ENCODE measurements at regions not wholly inside any gene's neighbourhood (a gene's known extent, or its start where the extent isn't known, plus 50 kb on each side); places are given as distances from the start of the nearest gene placed in this dataset.

DNA sequence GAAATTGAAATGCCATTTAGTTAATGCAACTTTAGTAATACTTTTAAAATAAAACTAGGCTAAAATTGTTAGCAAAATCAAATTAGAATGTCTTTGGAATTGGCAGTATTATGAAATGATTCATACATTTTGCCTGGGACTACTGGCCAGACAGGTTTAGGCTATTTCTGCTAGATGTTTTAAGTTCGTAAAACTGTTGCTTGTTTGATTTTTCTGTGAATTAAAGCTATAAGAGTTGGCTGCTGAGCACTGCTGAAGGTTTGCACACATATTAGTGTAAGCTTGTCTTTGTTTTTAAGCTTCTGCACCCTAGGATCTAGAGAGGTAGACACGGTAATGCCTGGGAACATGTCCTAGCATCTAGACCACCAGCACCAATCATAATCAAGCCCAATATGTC lies 1094.6 kb upstream of the ADGRL4 start:
- no peaks in the 10 kb centered on the region for H3K4me1 ChIP-seq (ENCODE audit: insufficient read depth, low read length)
- no peaks in the 10 kb centered on the region for H3K4me1 Mint-ChIP-seq
- no peak for DNase-seq
- no peak overlapping the region for H3K27ac Mint-ChIP-seq
- H3K27me3 ChIP-seq (ENCODE audit: insufficient read depth, low read length, poor library complexity, severe bottlenecking) = no peaks in the 10 kb centered on the region
- CTCF ChIA-PET = no interaction called here
- H3K36me3 ChIP-seq (ENCODE audit: insufficient read depth, low read length) = no peaks in the 10 kb centered on the region
- H3K4me3 ChIP-seq (ENCODE audit: low read length) = no peak overlapping the region
- H3K4me3 Mint-ChIP-seq = no peak overlapping the region
- H3K9me3 ChIP-seq (ENCODE audit: low read length) = no peaks in the 10 kb centered on the region
- no peaks in the 10 kb centered on the region for H3K36me3 Mint-ChIP-seq
- H3K9me3 Mint-ChIP-seq = peaks cover 2 to 40% (median 18%) of the 10 kb centered on the region in 5 donors
- H3K27me3 Mint-ChIP-seq = no peaks in the 10 kb centered on the region
- POLR2A ChIA-PET = no interaction called here
- no peak overlapping the region for H3K27ac ChIP-seq (ENCODE audit: low read depth, low read length)

DNA sequence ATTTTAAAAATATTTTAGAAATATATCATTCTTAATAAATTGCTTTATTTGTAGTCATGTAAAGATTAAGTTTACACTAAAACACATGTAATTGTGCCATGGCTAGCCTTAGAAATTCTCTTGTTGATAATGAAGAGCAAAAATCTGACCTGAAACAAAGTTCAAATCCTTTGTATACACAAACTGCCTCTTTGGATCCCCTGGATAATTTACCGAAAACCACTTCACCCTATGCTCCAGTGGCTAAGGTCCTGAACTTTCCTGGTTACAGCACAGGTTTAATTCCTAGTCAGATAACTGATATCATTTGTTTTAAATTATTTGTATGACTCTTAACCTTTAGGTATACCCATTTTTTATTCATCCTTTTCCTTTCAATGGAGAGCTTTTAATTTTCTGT lies 1093.2 kb upstream of the ADGRL4 start:
- H3K36me3 Mint-ChIP-seq = no peaks in the 10 kb centered on the region
- H3K27ac Mint-ChIP-seq = no peak overlapping the region
- no peaks in the 10 kb centered on the region for H3K4me1 Mint-ChIP-seq
- H3K4me3 Mint-ChIP-seq = no peak overlapping the region
- ChIA-PET POLR2A (no interaction called here), CTCF (no interaction called here)
- Histone ChIP-seq H3K36me3 (ENCODE audit: insufficient read depth, low read length) (no peaks in the 10 kb centered on the region), H3K4me1 (ENCODE audit: insufficient read depth, low read length) (no peaks in the 10 kb centered on the region), H3K4me3 (ENCODE audit: low read length) (no peak overlapping the region), H3K27me3 (ENCODE audit: insufficient read depth, low read length, poor library complexity, severe bottlenecking) (no peaks in the 10 kb centered on the region), H3K9me3 (ENCODE audit: low read length) (no peaks in the 10 kb centered on the region), H3K27ac (ENCODE audit: low read depth, low read length) (no peak overlapping the region)
- peaks cover 2 to 50% (median 20%) of the 10 kb centered on the region in 5 donors for H3K9me3 Mint-ChIP-seq
- DNase-seq = no peak
- no peaks in the 10 kb centered on the region for H3K27me3 Mint-ChIP-seq

DNA sequence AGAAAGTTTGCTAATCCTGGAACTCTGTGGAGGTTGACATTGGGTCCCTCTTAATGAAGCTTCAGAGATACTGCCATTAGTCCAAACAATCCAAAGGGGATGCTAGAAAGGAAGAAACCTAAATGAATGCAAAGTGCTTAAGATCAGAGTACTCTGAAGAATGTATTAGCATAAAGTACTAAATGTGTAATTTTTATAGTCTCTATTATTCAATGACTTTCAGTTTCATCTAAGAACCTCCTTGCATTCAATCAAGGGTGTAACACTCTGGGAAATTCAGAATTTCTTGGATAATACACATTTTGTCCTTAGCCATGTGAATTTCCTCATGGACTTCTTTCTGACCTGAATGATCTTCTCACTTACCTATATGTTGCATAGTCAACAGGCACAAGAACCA lies 1078.5 kb upstream of the ADGRL4 start:
- POLR2A ChIA-PET = no interaction called here

DNA sequence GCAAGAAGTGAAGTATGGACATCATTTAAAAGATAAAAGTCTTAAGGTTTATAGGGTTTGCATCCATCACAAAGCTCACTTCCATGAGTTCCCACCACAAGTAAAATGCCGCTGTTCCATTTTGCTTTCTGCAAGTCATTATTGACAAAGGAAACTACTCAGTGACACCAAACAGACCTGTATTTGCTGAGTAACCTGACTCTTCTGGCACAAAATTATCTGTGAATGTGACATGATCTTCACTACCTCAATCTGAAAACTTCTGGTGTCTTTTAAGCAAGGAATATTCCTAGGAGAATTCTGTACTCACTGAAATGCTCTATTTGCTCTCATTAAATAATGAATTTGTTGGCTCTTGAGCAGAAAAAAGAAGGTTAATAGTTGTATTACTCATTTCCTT lies 1077.4 kb upstream of the ADGRL4 start:
- DNase-seq = no peak
- no peaks in the 10 kb centered on the region for H3K36me3 ChIP-seq (ENCODE audit: insufficient read depth, low read length)
- no peaks in the 10 kb centered on the region for H3K27me3 ChIP-seq (ENCODE audit: insufficient read depth, low read length, poor library complexity, severe bottlenecking)
- no peaks in the 10 kb centered on the region for H3K27me3 Mint-ChIP-seq
- no peak overlapping the region for H3K27ac Mint-ChIP-seq
- H3K27ac ChIP-seq (ENCODE audit: low read depth, low read length) = no peak overlapping the region
- POLR2A ChIA-PET = no interaction called here
- H3K4me3 ChIP-seq (ENCODE audit: low read length) = no peak overlapping the region
- H3K4me1 Mint-ChIP-seq = no peaks in the 10 kb centered on the region
- no peaks in the 10 kb centered on the region for H3K36me3 Mint-ChIP-seq
- no peak overlapping the region for H3K4me3 Mint-ChIP-seq
- H3K4me1 ChIP-seq (ENCODE audit: insufficient read depth, low read length) = no peaks in the 10 kb centered on the region
- CTCF ChIA-PET = no interaction called here
- H3K9me3 Mint-ChIP-seq = peaks cover 2 to 31% (median 17%) of the 10 kb centered on the region in 5 donors
- no peaks in the 10 kb centered on the region for H3K9me3 ChIP-seq (ENCODE audit: low read length)

More for the DNA sequence above, 1078.5 kb upstream of the ADGRL4 start:
- H3K27me3 Mint-ChIP-seq = no peaks in the 10 kb centered on the region
- Histone ChIP-seq H3K36me3 (ENCODE audit: insufficient read depth, low read length) (no peaks in the 10 kb centered on the region), H3K4me3 (ENCODE audit: low read length) (no peak overlapping the region), H3K27me3 (ENCODE audit: insufficient read depth, low read length, poor library complexity, severe bottlenecking) (no peaks in the 10 kb centered on the region), H3K4me1 (ENCODE audit: insufficient read depth, low read length) (no peaks in the 10 kb centered on the region), H3K27ac (ENCODE audit: low read depth, low read length) (no peak overlapping the region), H3K9me3 (ENCODE audit: low read length) (no peaks in the 10 kb centered on the region)
- no peaks in the 10 kb centered on the region for H3K36me3 Mint-ChIP-seq
- no peak overlapping the region for H3K4me3 Mint-ChIP-seq
- CTCF ChIA-PET = no interaction called here
- peaks cover 6 to 39% (median 21%) of the 10 kb centered on the region in 5 donors for H3K9me3 Mint-ChIP-seq
- no peaks in the 10 kb centered on the region for H3K4me1 Mint-ChIP-seq
- no peak for DNase-seq
- H3K27ac Mint-ChIP-seq = no peak overlapping the region

DNA sequence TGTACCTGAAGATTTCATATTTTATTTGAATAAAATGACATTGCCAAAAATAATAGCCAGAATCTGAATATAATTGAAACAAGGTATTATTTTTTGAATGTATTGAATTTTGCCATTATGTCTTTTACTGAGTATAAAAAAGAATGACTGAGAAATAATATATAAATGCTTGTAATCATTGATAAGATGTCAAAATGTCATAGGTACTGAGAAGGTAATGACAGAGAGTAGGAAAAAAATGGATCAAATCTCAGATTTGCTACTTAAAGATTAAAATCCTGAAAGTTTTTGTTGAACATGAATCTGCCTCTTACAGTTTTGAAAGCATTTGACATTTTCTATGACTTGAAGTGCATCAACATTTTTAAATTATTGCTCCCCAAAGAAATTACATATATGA lies 1069.9 kb upstream of the ADGRL4 start:
- Mint-ChIP-seq H3K36me3 (no peaks in the 10 kb centered on the region), H3K4me3 (no peak overlapping the region), H3K27me3 (no peaks in the 10 kb centered on the region), H3K4me1 (no peaks in the 10 kb centered on the region), H3K9me3 (peaks cover 0 to 22% (median 8%) of the 10 kb centered on the region in 5 donors), H3K27ac (no peak overlapping the region)
- H3K9me3 ChIP-seq (ENCODE audit: low read length) = no peaks in the 10 kb centered on the region
- no peaks in the 10 kb centered on the region for H3K27me3 ChIP-seq (ENCODE audit: insufficient read depth, low read length, poor library complexity, severe bottlenecking)
- no peak overlapping the region for H3K4me3 ChIP-seq (ENCODE audit: low read length)
- POLR2A ChIA-PET = no interaction called here
- DNase-seq = no peak
- H3K27ac ChIP-seq (ENCODE audit: low read depth, low read length) = no peak overlapping the region
- H3K36me3 ChIP-seq (ENCODE audit: insufficient read depth, low read length) = no peaks in the 10 kb centered on the region
- no peaks in the 10 kb centered on the region for H3K4me1 ChIP-seq (ENCODE audit: insufficient read depth, low read length)
- CTCF ChIA-PET = no interaction called here

DNA sequence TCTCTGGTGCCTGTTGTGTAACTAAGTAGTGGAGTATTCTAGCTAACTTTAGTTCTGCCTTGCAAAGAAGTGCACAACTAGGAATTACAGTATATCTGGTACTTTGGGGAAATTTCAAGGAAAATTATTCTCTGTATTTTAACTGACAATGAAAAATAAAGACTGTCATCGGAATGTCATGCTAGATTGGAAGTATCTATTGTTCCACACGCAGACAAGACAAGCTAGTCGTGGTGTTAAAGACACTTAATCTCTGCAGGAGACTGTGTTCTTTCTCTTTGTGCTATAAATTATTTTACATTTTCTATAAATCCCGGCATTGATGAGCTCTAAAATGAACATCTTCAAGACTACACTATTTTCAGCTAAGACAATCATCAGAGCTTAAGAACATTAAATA lies 1068.8 kb upstream of the ADGRL4 start:
- Mint-ChIP-seq H3K27me3 (no peaks in the 10 kb centered on the region), H3K4me3 (no peak overlapping the region), H3K4me1 (no peaks in the 10 kb centered on the region), H3K36me3 (no peaks in the 10 kb centered on the region), H3K9me3 (peaks cover 0 to 17% (median 4%) of the 10 kb centered on the region in 5 donors), H3K27ac (no peak overlapping the region)
- no peak overlapping the region for H3K27ac ChIP-seq (ENCODE audit: low read depth, low read length)
- H3K36me3 ChIP-seq (ENCODE audit: insufficient read depth, low read length) = no peaks in the 10 kb centered on the region
- no peak for DNase-seq
- CTCF ChIA-PET = no interaction called here
- no peaks in the 10 kb centered on the region for H3K4me1 ChIP-seq (ENCODE audit: insufficient read depth, low read length)
- no peaks in the 10 kb centered on the region for H3K9me3 ChIP-seq (ENCODE audit: low read length)
- H3K27me3 ChIP-seq (ENCODE audit: insufficient read depth, low read length, poor library complexity, severe bottlenecking) = no peaks in the 10 kb centered on the region
- no peak overlapping the region for H3K4me3 ChIP-seq (ENCODE audit: low read length)
- POLR2A ChIA-PET = no interaction called here

DNA sequence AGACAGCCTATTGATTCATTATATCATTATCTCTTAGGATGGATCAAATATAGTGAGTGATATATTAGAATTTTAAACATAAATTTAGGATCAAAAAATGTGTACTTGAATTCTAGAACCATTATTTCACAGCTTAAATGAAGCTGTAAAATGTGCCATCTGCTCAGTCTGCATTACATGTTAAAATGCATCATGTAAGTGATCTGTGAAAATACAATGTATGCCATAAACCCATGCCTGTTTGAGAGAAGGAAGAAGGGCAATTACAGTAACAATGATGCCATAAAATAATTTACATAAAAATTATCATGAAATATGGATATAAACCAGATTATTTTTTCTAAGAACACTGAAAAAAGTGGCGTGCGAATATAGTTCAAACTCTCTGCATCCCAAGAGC lies 1066.0 kb upstream of the ADGRL4 start:
- no peaks in the 10 kb centered on the region for H3K36me3 Mint-ChIP-seq
- no peaks in the 10 kb centered on the region for H3K36me3 ChIP-seq (ENCODE audit: insufficient read depth, low read length)
- no peak overlapping the region for H3K4me3 Mint-ChIP-seq
- H3K27me3 ChIP-seq (ENCODE audit: insufficient read depth, low read length, poor library complexity, severe bottlenecking) = no peaks in the 10 kb centered on the region
- no peak overlapping the region for H3K27ac Mint-ChIP-seq
- H3K27me3 Mint-ChIP-seq = no peaks in the 10 kb centered on the region
- peaks cover 0 to 17% (median 5%) of the 10 kb centered on the region in 5 donors for H3K9me3 Mint-ChIP-seq
- CTCF ChIA-PET = no interaction called here
- no peaks in the 10 kb centered on the region for H3K4me1 Mint-ChIP-seq
- H3K4me1 ChIP-seq (ENCODE audit: insufficient read depth, low read length) = no peaks in the 10 kb centered on the region
- H3K27ac ChIP-seq (ENCODE audit: low read depth, low read length) = no peak overlapping the region
- no peak for DNase-seq
- no peak overlapping the region for H3K4me3 ChIP-seq (ENCODE audit: low read length)
- POLR2A ChIA-PET = no interaction called here
- H3K9me3 ChIP-seq (ENCODE audit: low read length) = no peaks in the 10 kb centered on the region

DNA sequence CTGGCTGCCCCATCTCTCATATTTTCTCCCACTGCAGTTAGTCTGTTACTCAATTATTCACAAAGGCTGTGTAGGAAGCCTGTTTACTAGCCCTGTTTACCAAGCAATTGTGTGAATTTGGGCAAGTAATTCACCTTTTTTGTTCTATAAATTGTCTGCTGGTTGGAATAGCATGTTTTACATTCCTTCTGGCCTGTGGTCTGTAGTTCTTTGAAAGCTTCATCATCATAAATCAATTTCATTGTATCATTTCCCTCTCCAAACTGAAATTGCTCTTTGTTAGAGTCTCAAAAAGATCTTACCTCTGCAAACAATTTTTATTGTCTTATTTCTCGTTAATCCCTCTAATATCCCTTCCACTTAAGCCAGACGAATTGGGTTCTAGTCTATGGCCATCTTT lies 1059.5 kb upstream of the ADGRL4 start:
- no peaks in the 10 kb centered on the region for H3K27me3 ChIP-seq (ENCODE audit: insufficient read depth, low read length, poor library complexity, severe bottlenecking)
- H3K27me3 Mint-ChIP-seq = no peaks in the 10 kb centered on the region
- H3K4me3 ChIP-seq (ENCODE audit: low read length) = no peak overlapping the region
- H3K27ac Mint-ChIP-seq = no peak overlapping the region
- DNase-seq = no peak
- ChIA-PET POLR2A (no interaction called here), CTCF (no interaction called here)
- no peaks in the 10 kb centered on the region for H3K36me3 Mint-ChIP-seq
- no peaks in the 10 kb centered on the region for H3K4me1 Mint-ChIP-seq
- no peaks in the 10 kb centered on the region for H3K9me3 ChIP-seq (ENCODE audit: low read length)
- no peaks in the 10 kb centered on the region for H3K4me1 ChIP-seq (ENCODE audit: insufficient read depth, low read length)
- H3K27ac ChIP-seq (ENCODE audit: low read depth, low read length) = no peak overlapping the region
- no peaks in the 10 kb centered on the region for H3K36me3 ChIP-seq (ENCODE audit: insufficient read depth, low read length)
- H3K4me3 Mint-ChIP-seq = no peak overlapping the region
- H3K9me3 Mint-ChIP-seq = peaks cover 0 to 7% (median 3%) of the 10 kb centered on the region in 5 donors

DNA sequence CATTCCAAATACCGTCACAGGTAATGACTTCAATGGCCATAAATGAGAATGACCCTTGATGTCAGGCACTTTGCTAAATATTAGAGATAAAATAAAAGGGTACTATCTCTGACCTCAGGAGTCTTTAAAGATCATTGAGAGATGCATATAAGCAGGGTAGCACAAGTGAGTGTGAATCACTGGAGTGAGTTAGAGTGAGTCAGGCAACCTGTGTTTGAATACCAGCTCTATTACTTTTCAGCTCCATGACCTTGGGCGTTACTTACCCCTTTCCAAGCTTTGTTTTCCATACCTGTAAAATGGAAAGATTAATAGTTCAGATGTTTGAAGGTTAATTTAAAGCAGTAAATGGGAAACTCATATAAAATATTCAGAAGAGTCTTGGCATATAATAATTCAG lies 1058.0 kb upstream of the ADGRL4 start:
- no peaks in the 10 kb centered on the region for H3K36me3 ChIP-seq (ENCODE audit: insufficient read depth, low read length)
- H3K27me3 Mint-ChIP-seq = no peaks in the 10 kb centered on the region
- H3K4me3 Mint-ChIP-seq = no peak overlapping the region
- no peaks in the 10 kb centered on the region for H3K36me3 Mint-ChIP-seq
- no peak overlapping the region for H3K27ac ChIP-seq (ENCODE audit: low read depth, low read length)
- DNase-seq = no peak
- H3K4me3 ChIP-seq (ENCODE audit: low read length) = no peak overlapping the region
- no peak overlapping the region for H3K27ac Mint-ChIP-seq
- ChIA-PET POLR2A (no interaction called here), CTCF (no interaction called here)
- H3K27me3 ChIP-seq (ENCODE audit: insufficient read depth, low read length, poor library complexity, severe bottlenecking) = no peaks in the 10 kb centered on the region
- H3K4me1 ChIP-seq (ENCODE audit: insufficient read depth, low read length) = no peaks in the 10 kb centered on the region
- H3K9me3 Mint-ChIP-seq = peaks cover 2 to 8% (median 5%) of the 10 kb centered on the region in 5 donors
- H3K4me1 Mint-ChIP-seq = no peaks in the 10 kb centered on the region
- H3K9me3 ChIP-seq (ENCODE audit: low read length) = no peaks in the 10 kb centered on the region
